HEK293 (cell line): ENCODE measurements at regions not wholly inside any gene's neighbourhood (a gene's known extent, or its start where the extent isn't known, plus 50 kb on each side); places are given as distances from the start of the nearest gene placed in this dataset.

Experiments used
- TRIM28 ChIP-seq: IDR thresholded peaks from 2 replicates; pipeline ENCODE4 v1.6.1; 2011; ENCODE audit warnings: low read length, control low read depth, borderline replicate concordance
- WT1 ChIP-seq: fragments of 450-650 bp; formaldehyde crosslinking; IDR thresholded peaks from 2 replicates; pipeline ENCODE4 v1.5.1; 2016; ENCODE audit warnings: missing biosample characterization, missing genetic modification characterization
- ZIC2 ChIP-seq: fragments of 450-650 bp; formaldehyde crosslinking; IDR thresholded peaks from 2 replicates; pipeline ENCODE4 v1.5.1; 2016; ENCODE audit warnings: missing biosample characterization, missing genetic modification characterization
- ZNF175 ChIP-seq: fragments of 450-650 bp; formaldehyde crosslinking; IDR thresholded peaks from 2 replicates; pipeline ENCODE4 v1.5.1; 2016; ENCODE audit warnings: missing biosample characterization, missing genetic modification characterization
- ZNF211 ChIP-seq: fragments of 450-650 bp; formaldehyde crosslinking; IDR thresholded peaks from 2 replicates; pipeline ENCODE4 v1.5.1; 2016; ENCODE audit warnings: low read depth, missing biosample characterization, missing genetic modification characterization
- ZNF248 ChIP-seq: fragments of 450-650 bp; formaldehyde crosslinking; IDR thresholded peaks from 2 replicates; pipeline ENCODE4 v1.5.1; 2017; ENCODE audit warnings: missing biosample characterization, missing genetic modification characterization
- ZNF548 ChIP-seq: fragments of 450-650 bp; formaldehyde crosslinking; IDR thresholded peaks from 2 replicates; pipeline ENCODE4 v1.5.1; 2016; ENCODE audit warnings: missing biosample characterization, missing genetic modification characterization
- ZNF768 ChIP-seq: fragments of 450-650 bp; formaldehyde crosslinking; IDR thresholded peaks from 2 replicates; pipeline ENCODE4 v1.5.1; 2018; ENCODE audit warnings: missing biosample characterization, mild to moderate bottlenecking, missing genetic modification characterization
- TF ChIP-seq, protein P1 (sequence below): fragments of 450-650 bp; formaldehyde crosslinking; IDR thresholded peaks from 2 replicates; pipeline ENCODE4 v1.5.1; 2016; ENCODE audit warnings: missing biosample characterization, missing genetic modification characterization
- TF ChIP-seq, protein P2 (sequence below): fragments of 450-650 bp; IDR thresholded peaks from 2 replicates; pipeline ENCODE4 v1.5.1; 2018; ENCODE audit warnings: missing biosample characterization, mild to moderate bottlenecking, missing genetic modification characterization
- TF ChIP-seq, protein P3 (sequence below): fragments of 450-650 bp; formaldehyde crosslinking; IDR thresholded peaks from 2 replicates; pipeline ENCODE4 v1.5.1; 2016; ENCODE audit warnings: missing biosample characterization, missing genetic modification characterization

DNA sequence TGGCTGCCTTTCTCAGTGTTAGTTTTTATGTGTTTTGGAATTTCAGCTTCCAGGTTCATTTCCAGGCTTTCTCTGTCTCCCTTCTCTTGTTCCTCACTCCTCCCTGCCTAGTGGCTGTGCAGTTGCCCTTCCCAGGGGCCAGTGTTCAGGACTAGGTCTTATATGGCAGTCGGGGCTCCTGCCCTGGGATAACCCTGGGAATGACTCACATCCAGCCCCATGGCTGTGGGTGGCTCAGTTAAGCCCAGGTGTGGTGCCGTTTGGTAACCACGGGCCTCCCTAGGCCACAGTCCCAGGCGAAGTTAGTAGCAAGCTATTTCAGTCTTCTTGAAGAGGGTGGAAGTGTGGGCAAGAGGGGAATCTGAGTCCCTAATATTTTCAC, 57.4 kb upstream of the DDR1 start:
- TF ChIP-seq TRIM28 = no peak
- no peak for TF ChIP-seq ZNF548 (tag by site-specific recombination)
- TF ChIP-seq, protein P1, sequence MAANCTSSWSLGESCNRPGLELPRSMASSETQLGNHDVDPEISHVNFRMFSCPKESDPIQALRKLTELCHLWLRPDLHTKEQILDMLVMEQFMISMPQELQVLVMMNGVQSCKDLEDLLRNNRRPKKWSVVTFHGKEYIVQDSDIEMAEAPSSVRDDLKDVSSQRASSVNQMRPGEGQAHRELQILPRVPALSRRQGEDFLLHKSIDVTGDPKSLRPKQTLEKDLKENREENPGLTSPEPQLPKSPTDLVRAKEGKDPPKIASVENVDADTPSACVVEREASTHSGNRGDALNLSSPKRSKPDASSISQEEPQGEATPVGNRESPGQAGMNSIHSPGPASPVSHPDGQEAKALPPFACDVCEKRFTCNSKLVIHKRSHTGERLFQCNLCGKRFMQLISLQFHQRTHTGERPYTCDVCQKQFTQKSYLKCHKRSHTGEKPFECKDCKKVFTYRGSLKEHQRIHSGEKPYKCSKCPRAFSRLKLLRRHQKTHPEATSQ (tag by site-specific recombination) = no peak
- TF ChIP-seq, protein P2, sequence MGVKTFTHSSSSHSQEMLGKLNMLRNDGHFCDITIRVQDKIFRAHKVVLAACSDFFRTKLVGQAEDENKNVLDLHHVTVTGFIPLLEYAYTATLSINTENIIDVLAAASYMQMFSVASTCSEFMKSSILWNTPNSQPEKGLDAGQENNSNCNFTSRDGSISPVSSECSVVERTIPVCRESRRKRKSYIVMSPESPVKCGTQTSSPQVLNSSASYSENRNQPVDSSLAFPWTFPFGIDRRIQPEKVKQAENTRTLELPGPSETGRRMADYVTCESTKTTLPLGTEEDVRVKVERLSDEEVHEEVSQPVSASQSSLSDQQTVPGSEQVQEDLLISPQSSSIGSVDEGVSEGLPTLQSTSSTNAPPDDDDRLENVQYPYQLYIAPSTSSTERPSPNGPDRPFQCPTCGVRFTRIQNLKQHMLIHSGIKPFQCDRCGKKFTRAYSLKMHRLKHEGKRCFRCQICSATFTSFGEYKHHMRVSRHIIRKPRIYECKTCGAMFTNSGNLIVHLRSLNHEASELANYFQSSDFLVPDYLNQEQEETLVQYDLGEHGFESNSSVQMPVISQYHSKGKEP (tag by site-specific recombination) = no peak
- no peak for TF ChIP-seq ZNF211 (tag by site-specific recombination)
- no peak for TF ChIP-seq ZNF768 (tag by site-specific recombination)
- no peak for TF ChIP-seq ZIC2 (tag by site-specific recombination)
- TF ChIP-seq, protein P3, sequence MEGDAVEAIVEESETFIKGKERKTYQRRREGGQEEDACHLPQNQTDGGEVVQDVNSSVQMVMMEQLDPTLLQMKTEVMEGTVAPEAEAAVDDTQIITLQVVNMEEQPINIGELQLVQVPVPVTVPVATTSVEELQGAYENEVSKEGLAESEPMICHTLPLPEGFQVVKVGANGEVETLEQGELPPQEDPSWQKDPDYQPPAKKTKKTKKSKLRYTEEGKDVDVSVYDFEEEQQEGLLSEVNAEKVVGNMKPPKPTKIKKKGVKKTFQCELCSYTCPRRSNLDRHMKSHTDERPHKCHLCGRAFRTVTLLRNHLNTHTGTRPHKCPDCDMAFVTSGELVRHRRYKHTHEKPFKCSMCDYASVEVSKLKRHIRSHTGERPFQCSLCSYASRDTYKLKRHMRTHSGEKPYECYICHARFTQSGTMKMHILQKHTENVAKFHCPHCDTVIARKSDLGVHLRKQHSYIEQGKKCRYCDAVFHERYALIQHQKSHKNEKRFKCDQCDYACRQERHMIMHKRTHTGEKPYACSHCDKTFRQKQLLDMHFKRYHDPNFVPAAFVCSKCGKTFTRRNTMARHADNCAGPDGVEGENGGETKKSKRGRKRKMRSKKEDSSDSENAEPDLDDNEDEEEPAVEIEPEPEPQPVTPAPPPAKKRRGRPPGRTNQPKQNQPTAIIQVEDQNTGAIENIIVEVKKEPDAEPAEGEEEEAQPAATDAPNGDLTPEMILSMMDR = no peak
- TF ChIP-seq ZNF175 (tag by site-specific recombination) = no peak
- TF ChIP-seq WT1 = no peak
- no peak for TF ChIP-seq ZNF248
